Adipocyte (in vitro differentiated cells): ENCODE measurements at regions not wholly inside any gene's neighbourhood (a gene's known extent, or its start where the extent isn't known, plus 50 kb on each side); places are given as distances from the start of the nearest gene placed in this dataset.
"Not testable (repeated sequence)": the region's sequence is repeated elsewhere in the genome, so short reads cannot be mapped to it uniquely, and the experiment has no call there.

Experiments
- DNase-seq: peaks from one replicate; pipeline ENCODE4 v3.0.0-alpha.2; 2015; ENCODE audit warnings: low read depth
- H3K27me3 ChIP-seq: replicated peaks from 2 replicates; pipeline ENCODE4 v1.7.0; 2013; ENCODE audit warnings: mild to moderate bottlenecking, low read length, moderate library complexity; ENCODE audit not compliant: control insufficient read depth, insufficient read depth
- H3K36me3 ChIP-seq: 2 replicates; pipeline ENCODE4 v1.7.0; 2013; ENCODE audit warnings: low read length, mild to moderate bottlenecking, moderate library complexity; ENCODE audit not compliant: control insufficient read depth, insufficient read depth, severe bottlenecking
- H3K4me1 ChIP-seq: 2 replicates; pipeline ENCODE4 v1.7.0; 2013; ENCODE audit warnings: mild to moderate bottlenecking, low read length, moderate library complexity; ENCODE audit not compliant: control insufficient read depth, insufficient read depth
- H3K4me3 ChIP-seq: 2 replicates; pipeline ENCODE4 v1.7.0; 2013; ENCODE audit warnings: mild to moderate bottlenecking, low read length, moderate library complexity
- H3K9ac ChIP-seq: 2 replicates; pipeline ENCODE4 v1.7.0; 2013; ENCODE audit warnings: mild to moderate bottlenecking, low read length, moderate library complexity
- H3K9me3 ChIP-seq: 2 replicates; pipeline ENCODE4 v1.7.0; 2013; ENCODE audit warnings: mild to moderate bottlenecking, low read length, moderate library complexity; ENCODE audit not compliant: control insufficient read depth

DNA sequence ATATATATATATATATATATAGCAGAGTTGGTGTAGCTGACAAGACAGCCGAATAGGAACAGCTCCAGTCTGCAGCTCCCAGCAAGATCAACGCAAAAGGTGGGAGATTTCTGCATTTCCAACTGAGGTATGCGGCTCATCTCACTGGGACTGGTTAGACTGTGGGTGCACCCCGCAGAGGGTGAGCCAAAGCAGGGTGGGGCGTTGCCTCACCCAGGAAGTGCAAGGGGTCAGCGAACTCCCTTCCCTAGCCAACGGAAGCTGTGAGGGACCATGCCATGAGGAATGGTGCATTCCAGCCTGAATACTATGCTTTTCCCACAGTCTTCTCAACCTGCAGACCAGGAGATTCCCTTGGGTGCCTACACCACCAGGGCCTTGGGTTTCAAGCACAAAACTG, 81.7 kb upstream of the ST3GAL6 start:
- no peaks in the 10 kb centered on the region for H3K36me3 ChIP-seq
- DNase-seq = no peak
- H3K9me3 ChIP-seq = no peaks in the 10 kb centered on the region
- H3K9ac ChIP-seq = no peak overlapping the region
- H3K4me3 ChIP-seq = no peak overlapping the region
- H3K4me1 ChIP-seq = no peaks in the 10 kb centered on the region
- no peaks in the 10 kb centered on the region for H3K27me3 ChIP-seq

DNA sequence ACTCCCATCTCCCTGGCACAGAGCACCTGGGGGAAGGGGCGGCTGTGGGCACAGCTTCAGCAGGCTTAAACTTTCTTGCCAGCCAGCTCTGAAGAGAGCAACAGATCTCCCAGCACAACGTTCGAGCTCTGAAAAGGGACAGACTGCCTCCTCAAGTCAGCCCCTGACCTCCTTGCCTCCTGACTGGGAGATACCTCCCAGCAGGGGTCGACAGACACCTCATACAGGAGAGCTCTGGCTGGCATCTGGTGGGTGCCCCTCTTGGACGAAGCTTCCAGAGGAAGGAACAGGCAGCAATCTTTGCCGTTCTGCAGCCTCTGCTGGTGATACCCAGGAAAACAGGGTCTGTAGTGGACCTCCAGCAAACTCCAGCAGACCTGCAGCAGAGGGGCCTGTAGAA, 80.7 kb upstream of the ST3GAL6 start:
- not testable (repeated sequence) for H3K4me1 ChIP-seq, H3K36me3 ChIP-seq, H3K27me3 ChIP-seq, H3K4me3 ChIP-seq, DNase-seq, H3K9me3 ChIP-seq, H3K9ac ChIP-seq

DNA sequence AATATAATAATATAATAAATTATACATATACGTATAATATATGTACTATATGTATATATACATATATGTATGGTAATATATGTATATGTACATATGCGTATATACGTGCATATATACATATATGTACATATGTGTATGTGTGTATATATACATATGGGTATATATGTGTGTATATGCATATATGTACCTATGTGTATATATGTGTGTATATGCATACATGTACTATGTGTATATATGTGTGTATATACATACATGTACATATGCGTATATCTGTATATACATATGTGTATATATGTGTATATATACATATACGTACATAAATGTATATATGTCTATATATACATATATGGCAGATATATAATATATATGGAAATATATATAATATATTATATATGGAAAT, 74.8 kb upstream of the ST3GAL6 start:
- peaks cover 13% of the 10 kb centered on the region for H3K4me1 ChIP-seq
- no peaks in the 10 kb centered on the region for H3K9me3 ChIP-seq
- no peak overlapping the region for H3K4me3 ChIP-seq
- no peak for DNase-seq
- no peaks in the 10 kb centered on the region for H3K27me3 ChIP-seq
- no peak overlapping the region for H3K9ac ChIP-seq
- H3K36me3 ChIP-seq = no peaks in the 10 kb centered on the region

DNA sequence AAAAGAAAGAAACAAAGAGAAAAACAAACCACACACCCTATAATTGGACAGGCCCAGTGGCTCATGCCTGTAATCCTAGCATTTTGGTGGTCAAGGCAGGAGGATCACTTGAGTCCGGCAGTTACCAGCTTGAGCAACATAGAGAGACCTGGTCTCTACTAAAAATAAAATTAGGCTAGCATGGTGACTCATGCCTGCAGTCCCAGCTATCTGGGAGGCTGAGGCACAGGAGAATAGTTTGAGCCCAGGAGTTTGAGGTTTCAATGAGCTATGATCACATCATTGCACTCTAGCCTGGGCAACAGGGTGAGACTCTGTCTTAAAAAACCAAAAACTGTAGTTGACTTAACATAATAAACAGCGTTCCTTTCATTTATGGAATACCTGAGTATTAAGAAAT, 72.3 kb upstream of the ST3GAL6 start:
- no peak overlapping the region for H3K4me3 ChIP-seq
- H3K36me3 ChIP-seq = no peaks in the 10 kb centered on the region
- H3K9ac ChIP-seq = no peak overlapping the region
- DNase-seq = peak; percentile 9
- peaks cover 17% of the 10 kb centered on the region for H3K4me1 ChIP-seq
- no peaks in the 10 kb centered on the region for H3K27me3 ChIP-seq
- no peaks in the 10 kb centered on the region for H3K9me3 ChIP-seq

DNA sequence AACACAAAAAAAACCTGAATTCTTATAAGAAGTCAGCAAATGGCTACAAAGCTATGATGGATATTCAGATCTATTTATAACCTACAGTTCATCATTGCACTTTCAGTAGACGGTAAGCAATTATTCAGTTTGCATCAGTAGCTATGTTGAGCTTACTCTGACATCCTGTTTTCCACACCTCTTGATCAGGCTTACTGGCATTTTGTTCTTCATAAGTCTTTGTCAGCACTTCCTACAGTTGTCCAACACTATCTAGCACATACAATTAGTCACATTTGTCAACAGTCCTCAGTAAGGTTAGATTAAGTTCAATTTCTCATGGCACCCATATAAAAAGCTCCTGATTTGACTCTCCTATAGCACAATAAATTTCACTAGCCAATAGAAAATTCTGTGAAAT, 71.2 kb upstream of the ST3GAL6 start:
- H3K4me3 ChIP-seq = no peak overlapping the region
- no peaks in the 10 kb centered on the region for H3K9me3 ChIP-seq
- H3K4me1 ChIP-seq = peaks cover 22% of the 10 kb centered on the region
- H3K27me3 ChIP-seq = no peaks in the 10 kb centered on the region
- DNase-seq = no peak
- H3K9ac ChIP-seq = no peak overlapping the region
- no peaks in the 10 kb centered on the region for H3K36me3 ChIP-seq

DNA sequence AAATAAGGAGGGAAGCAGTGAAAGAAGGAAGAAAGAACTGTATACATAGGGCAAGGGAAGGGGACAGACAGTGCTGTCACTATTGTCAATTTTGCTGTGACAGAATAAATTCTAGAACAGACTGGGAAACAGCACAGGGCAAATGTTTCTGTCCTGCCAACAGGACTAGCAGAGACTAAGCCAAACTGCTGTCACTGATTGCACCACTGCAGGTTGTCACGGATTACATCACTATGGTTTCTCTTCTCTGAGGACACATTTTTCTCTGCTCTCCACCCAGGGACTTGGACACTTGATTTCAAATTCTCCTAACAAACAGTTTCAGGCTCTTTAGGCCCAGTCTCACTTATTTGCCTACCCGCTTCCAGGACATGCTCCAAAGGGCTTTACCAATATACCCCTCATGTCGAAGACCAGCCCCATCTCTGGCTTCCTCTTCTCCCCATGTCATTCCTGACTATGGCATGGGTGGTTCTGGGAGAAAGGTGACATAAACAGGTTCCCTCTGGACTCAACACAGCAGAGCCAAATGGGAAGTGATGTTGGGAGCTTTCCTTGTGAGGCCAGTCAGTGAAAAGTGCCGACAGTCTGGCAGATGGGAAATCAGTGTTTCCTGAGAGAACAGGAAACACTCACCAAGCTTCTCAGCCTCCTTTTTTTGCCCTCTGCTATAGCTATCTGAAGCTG, 70.2 kb upstream of the ST3GAL6 start:
- no peak for DNase-seq
- Histone ChIP-seq H3K27me3 (no peaks in the 10 kb centered on the region), H3K4me3 (no peak overlapping the region), H3K9ac (peak overlapping the region; percentile 19), H3K36me3 (no peaks in the 10 kb centered on the region), H3K4me1 (peaks cover 22% of the 10 kb centered on the region), H3K9me3 (no peaks in the 10 kb centered on the region)

DNA sequence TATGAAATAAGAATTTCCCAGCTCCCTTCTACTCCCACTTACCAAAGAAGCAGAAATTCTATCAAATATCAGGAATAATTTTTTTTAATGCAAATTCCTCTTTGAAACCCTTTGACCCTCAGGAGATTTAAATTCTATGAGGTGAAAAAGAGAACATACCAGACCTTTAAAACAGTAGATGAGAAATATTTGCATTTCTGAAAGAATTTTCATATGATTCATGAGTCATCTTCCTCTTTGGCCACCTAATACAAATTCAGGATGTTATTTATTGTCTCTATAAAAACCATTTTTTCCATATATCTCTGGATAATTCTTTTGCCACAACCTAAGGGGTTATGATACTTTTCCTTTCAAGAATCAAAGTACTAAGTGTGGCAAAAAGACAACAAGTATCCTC, 67.3 kb upstream of the ST3GAL6 start:
- H3K36me3 ChIP-seq = no peaks in the 10 kb centered on the region
- H3K27me3 ChIP-seq = no peaks in the 10 kb centered on the region
- H3K9ac ChIP-seq = no peak overlapping the region
- peak; percentile 17 for DNase-seq
- H3K9me3 ChIP-seq = no peaks in the 10 kb centered on the region
- H3K4me1 ChIP-seq = peaks cover 20% of the 10 kb centered on the region
- no peak overlapping the region for H3K4me3 ChIP-seq

DNA sequence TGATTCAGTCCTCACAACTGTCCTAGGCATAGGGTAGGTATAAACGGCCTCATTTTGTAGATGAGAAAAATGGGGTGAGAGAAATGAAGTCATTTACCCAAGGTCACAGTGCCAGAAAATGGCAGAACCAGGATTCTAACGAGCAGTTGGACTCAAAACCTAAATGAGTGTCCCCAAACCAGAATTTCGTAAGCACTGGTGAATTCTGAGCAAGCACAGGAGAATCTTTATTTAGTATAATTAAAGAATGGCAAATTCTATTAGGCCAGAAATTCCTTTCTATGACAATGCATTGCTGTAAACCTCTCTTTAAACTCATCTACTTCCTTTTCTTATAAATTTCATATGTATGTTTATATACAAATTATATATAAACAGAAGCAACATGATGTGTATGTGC, 66.8 kb upstream of the ST3GAL6 start:
- not testable (repeated sequence) for H3K27me3 ChIP-seq, H3K9me3 ChIP-seq, H3K4me3 ChIP-seq, H3K9ac ChIP-seq, H3K36me3 ChIP-seq, DNase-seq
- peaks cover 17% of the 10 kb centered on the region for H3K4me1 ChIP-seq

DNA sequence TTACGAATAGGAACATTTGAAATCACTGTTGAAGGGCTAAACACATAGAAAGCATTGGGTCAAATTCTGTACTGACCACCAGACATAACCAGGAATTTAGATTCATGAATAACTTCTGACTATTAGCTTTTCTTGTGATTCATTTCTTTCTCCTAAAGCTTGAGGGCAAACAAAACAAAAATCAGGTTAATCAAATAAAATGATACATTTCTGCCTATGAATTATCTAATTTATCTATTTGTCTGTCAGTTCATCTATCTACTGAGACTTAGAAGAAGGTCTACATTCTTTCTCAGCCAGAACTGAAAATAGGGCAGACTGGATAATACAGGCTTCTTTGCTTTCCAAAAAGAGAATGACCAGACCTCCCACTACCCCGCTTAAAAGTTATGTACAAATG, 65.9 kb upstream of the ST3GAL6 start:
- no peaks in the 10 kb centered on the region for H3K36me3 ChIP-seq
- H3K9ac ChIP-seq = no peak overlapping the region
- no peaks in the 10 kb centered on the region for H3K9me3 ChIP-seq
- H3K4me1 ChIP-seq = peaks cover 17% of the 10 kb centered on the region
- DNase-seq = no peak
- no peaks in the 10 kb centered on the region for H3K27me3 ChIP-seq
- no peak overlapping the region for H3K4me3 ChIP-seq

DNA sequence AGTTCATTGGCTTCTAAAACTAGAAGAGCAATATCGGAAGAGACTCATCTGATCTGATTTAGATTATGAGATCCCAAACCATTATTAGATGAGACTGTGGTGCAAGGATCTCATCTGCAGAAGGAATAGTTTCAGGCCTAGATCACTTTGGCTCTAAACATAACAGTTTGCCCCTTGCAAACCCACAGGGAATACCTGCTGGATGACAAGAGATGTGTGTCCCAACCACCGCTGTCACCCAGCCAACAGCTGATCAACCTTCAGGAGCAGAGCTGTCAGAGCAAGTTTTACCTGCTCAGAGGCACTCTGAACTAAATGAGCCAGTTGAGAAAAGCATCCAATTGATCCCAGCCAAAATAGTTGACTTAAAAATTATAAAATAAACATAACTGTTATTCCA, 64.0 kb upstream of the ST3GAL6 start:
- peaks cover 8% of the 10 kb centered on the region for H3K4me1 ChIP-seq
- DNase-seq = no peak
- H3K9me3 ChIP-seq = no peaks in the 10 kb centered on the region
- H3K36me3 ChIP-seq = no peaks in the 10 kb centered on the region
- H3K27me3 ChIP-seq = no peaks in the 10 kb centered on the region
- no peak overlapping the region for H3K4me3 ChIP-seq
- no peak overlapping the region for H3K9ac ChIP-seq

DNA sequence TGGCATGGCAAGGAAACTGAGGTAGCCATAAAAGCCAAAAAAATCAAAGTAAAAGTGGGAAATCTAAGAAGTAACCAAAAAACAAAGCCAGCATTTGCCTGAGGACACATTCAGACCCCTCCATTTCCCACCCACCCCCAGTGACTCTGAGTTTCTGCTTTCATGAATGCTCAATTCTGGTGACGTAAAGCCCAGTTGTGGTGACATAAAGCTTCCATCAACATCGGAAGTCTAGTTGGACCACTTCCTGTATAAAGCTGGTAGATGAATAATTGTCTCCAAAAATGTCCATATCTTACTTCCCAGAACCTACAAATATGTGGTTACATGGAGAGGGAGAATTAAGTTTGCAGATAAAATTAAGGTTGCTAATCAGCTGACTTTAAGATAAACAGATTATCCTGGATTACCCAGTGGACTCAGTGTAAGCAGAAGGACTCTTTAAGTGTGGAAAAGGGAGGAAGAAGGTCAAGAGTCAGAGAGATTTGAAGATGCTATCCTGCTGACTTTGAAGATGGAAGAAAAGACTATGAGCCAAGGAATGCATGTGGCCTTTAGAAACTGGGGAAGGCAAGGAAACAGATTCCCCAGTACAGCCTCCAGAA, 62.0 kb upstream of the ST3GAL6 start:
- no peaks in the 10 kb centered on the region for H3K27me3 ChIP-seq
- no peak for DNase-seq

DNA sequence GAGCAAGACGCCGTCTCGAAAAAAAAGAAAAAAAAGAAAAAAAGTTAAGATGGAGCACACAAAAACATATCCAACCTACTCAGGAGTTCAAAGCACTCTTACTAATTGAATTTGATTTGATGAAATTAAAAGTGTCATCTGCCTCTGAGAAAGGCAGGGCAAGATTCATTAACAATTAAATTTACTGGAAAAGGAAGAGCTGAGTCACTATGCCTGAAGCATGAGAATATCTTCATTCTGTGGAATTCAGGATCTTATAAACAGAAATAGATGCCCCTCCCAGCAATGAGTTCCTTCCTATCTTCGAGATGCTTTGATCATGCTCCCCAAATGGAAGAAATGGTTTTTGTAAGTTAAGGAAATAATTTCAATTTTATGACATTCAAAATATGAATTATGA, 61.0 kb upstream of the ST3GAL6 start:
- Histone ChIP-seq H3K36me3 (no peaks in the 10 kb centered on the region), H3K4me3 (no peak overlapping the region), H3K4me1 (peaks cover 4% of the 10 kb centered on the region), H3K9me3 (no peaks in the 10 kb centered on the region), H3K9ac (no peak overlapping the region), H3K27me3 (no peaks in the 10 kb centered on the region)
- peak; percentile 15 for DNase-seq

More for the DNA sequence above, 62.0 kb upstream of the ST3GAL6 start:
- Histone ChIP-seq H3K36me3 (no peaks in the 10 kb centered on the region), H3K4me3 (no peak overlapping the region), H3K4me1 (peaks cover 5% of the 10 kb centered on the region), H3K9me3 (no peaks in the 10 kb centered on the region), H3K9ac (no peak overlapping the region)
